ENCODE measurements at regions not wholly inside any gene's neighbourhood (a gene's known extent, or its start where the extent isn't known, plus 50 kb on each side); places are given as distances from the start of the nearest gene placed in this dataset.

- no peak overlapping the region for H3K27ac ChIP-seq
- no peaks in the 10 kb centered on the region for H3K9me3 ChIP-seq
- no peak for TF ChIP-seq CTCF (IDR thresholded peaks at IDR 0.05)
- H3K4me3 ChIP-seq = no peak overlapping the region
- no peaks in the 10 kb centered on the region for H3K36me3 ChIP-seq
- DNase-seq = peak in 1 of 4 donors; percentile 59
- no peak for ATAC-seq
- peaks cover 0 to 63% of the 10 kb centered on the region in 2 donors for H3K27me3 ChIP-seq
- intact Hi-C loops (cut with DNase I) = no loop called here
- H3K4me1 ChIP-seq = no peaks in the 10 kb centered on the region
Observed at GRCh38 chr12:131457331-131458047, 253.4 kb upstream of the SFSWAP start.

GRCh38 chr12:131458048-131458374 is 252.9 kb upstream of the SFSWAP start:
- TF ChIP-seq CTCF (IDR thresholded peaks at IDR 0.05) = no peak
- Histone ChIP-seq H3K36me3 (no peaks in the 10 kb centered on the region), H3K9me3 (no peaks in the 10 kb centered on the region), H3K27ac (no peak overlapping the region), H3K4me3 (no peak overlapping the region), H3K4me1 (no peaks in the 10 kb centered on the region), H3K27me3 (peaks cover 0 to 63% of the 10 kb centered on the region in 2 donors)
- DNase-seq = no peak
- intact Hi-C loops (cut with DNase I) = no loop called here
- no peak for ATAC-seq

- H3K27ac ChIP-seq = no peak overlapping the region
- intact Hi-C loops (cut with DNase I) = no loop called here
Observed at GRCh38 chr12:131458931-131459772, 251.7 kb upstream of the SFSWAP start.

GRCh38 chr12:131459773-131460365 is 251.0 kb upstream of the SFSWAP start:
- DNase-seq (peak in 1 of 4 donors; percentile 61), ATAC-seq (no peak)
- Histone ChIP-seq H3K36me3 (no peaks in the 10 kb centered on the region), H3K27me3 (peaks cover 0 to 61% of the 10 kb centered on the region in 2 donors), H3K4me1 (no peaks in the 10 kb centered on the region), H3K27ac (no peak overlapping the region), H3K9me3 (no peaks in the 10 kb centered on the region), H3K4me3 (no peak overlapping the region)
- intact Hi-C loops (cut with DNase I) = no loop called here
- no peak for TF ChIP-seq CTCF (IDR thresholded peaks at IDR 0.05)

More at GRCh38 chr12:131458931-131459772, 251.7 kb upstream of the SFSWAP start:
- H3K9me3 ChIP-seq = no peaks in the 10 kb centered on the region
- no peak for TF ChIP-seq CTCF (IDR thresholded peaks at IDR 0.05)
- no peak overlapping the region for H3K4me3 ChIP-seq
- ATAC-seq (no peak), DNase-seq (peak in 1 of 4 donors; percentile 67)
- H3K27me3 ChIP-seq = peaks cover 0 to 63% of the 10 kb centered on the region in 2 donors
- H3K36me3 ChIP-seq = no peaks in the 10 kb centered on the region
- no peaks in the 10 kb centered on the region for H3K4me1 ChIP-seq

GRCh38 chr12:131460520-131460919 is 250.4 kb upstream of the SFSWAP start:
- Histone ChIP-seq H3K4me3 (no peak overlapping the region), H3K36me3 (no peaks in the 10 kb centered on the region), H3K27me3 (peaks cover 0 to 54% of the 10 kb centered on the region in 2 donors), H3K4me1 (no peaks in the 10 kb centered on the region), H3K9me3 (no peaks in the 10 kb centered on the region), H3K27ac (no peak overlapping the region)
- no peak for ATAC-seq
- no peak for TF ChIP-seq CTCF (IDR thresholded peaks at IDR 0.05)
- no peak for DNase-seq
- intact Hi-C loops (cut with DNase I) = no loop called here

All from left lung (tissue), 4 donors.